DND-41 (cell line): ENCODE measurements at regions not wholly inside any gene's neighbourhood (a gene's known extent, or its start where the extent isn't known, plus 50 kb on each side); places are given as distances from the start of the nearest gene placed in this dataset.

Source experiments
- ATAC-seq: fragments of 200-7000 bp; cut with Tn5 transposase; 3 replicates; pipeline ENCODE4 v1.9.1; 2021; ENCODE audit warnings: low read depth; ENCODE audit not compliant: insufficient read depth
- DNase-seq: peaks from one replicate; pipeline ENCODE4 v3.0.0-alpha.2; 2020
- H2AFZ ChIP-seq: 2 replicates; pipeline ENCODE4 v1.6.0; 2012; ENCODE audit warnings: low read depth, low read length
- H3K27ac ChIP-seq: 2 replicates; pipeline ENCODE4 v1.5.1; 2012; ENCODE audit warnings: low read length, inconsistent platforms
- H3K27me3 ChIP-seq: fragments of 200-600 bp; sonication (generic); 2 replicates; pipeline ENCODE4 v1.6.0; 2012; ENCODE audit warnings: low read length, mild to moderate bottlenecking, inconsistent platforms; ENCODE audit not compliant: insufficient read depth, poor library complexity
- H3K36me3 ChIP-seq: 2 replicates; pipeline ENCODE4 v1.5.1; 2012; ENCODE audit warnings: low read length, inconsistent platforms; ENCODE audit not compliant: insufficient read depth
- H3K4me1 ChIP-seq: 2 replicates; pipeline ENCODE4 v1.5.1; 2012; ENCODE audit warnings: mild to moderate bottlenecking, low read length; ENCODE audit not compliant: insufficient read depth
- H3K4me2 ChIP-seq: 2 replicates; pipeline ENCODE4 v1.6.0; 2012; ENCODE audit warnings: mild to moderate bottlenecking, moderate library complexity, low read length, inconsistent platforms; ENCODE audit not compliant: insufficient read depth
- H3K4me3 ChIP-seq, 2 experiments: fragments of 200-600 bp in 1 of 2; shearing (Covaris generic) in 1 of 2; 2 replicates each; pipeline ENCODE4 v1.5.1; 2012 to 2016; ENCODE audit warnings: inconsistent platforms in 2 of 2, low read length in 2 of 2, mild to moderate bottlenecking in 2 of 2, low read depth in 1 of 2, moderate library complexity in 1 of 2
- H3K79me2 ChIP-seq: 2 replicates; pipeline ENCODE4 v1.6.0; 2012; ENCODE audit warnings: low read length, inconsistent platforms; ENCODE audit not compliant: insufficient read depth
- H3K9ac ChIP-seq: 2 replicates; pipeline ENCODE4 v1.6.0; 2012; ENCODE audit warnings: low read depth, mild to moderate bottlenecking, inconsistent platforms, low read length, moderate library complexity
- H3K9me3 ChIP-seq: 2 replicates; pipeline ENCODE4 v1.5.1; 2012; ENCODE audit warnings: low read length, moderate library complexity, mild to moderate bottlenecking, inconsistent platforms; ENCODE audit not compliant: insufficient read depth, severe bottlenecking
- H4K20me1 ChIP-seq: 2 replicates; pipeline ENCODE4 v1.6.0; 2012; ENCODE audit warnings: low read length; ENCODE audit not compliant: insufficient read depth
- EZH2 ChIP-seq: IDR thresholded peaks from 3 replicates; pipeline ENCODE4 v1.6.1; 2012; ENCODE audit warnings: borderline replicate concordance, low read depth, mild to moderate bottlenecking, moderate library complexity, low read length, inconsistent platforms; ENCODE audit not compliant: severe bottlenecking
- TF ChIP-seq, protein P1 (sequence below): IDR thresholded peaks from 2 replicates; pipeline ENCODE4 v1.5.1; 2012; ENCODE audit warnings: borderline replicate concordance, low read length, moderate library complexity, mild to moderate bottlenecking; ENCODE audit not compliant: poor library complexity, severe bottlenecking; ENCODE audit errors: extremely low read depth

DNA sequence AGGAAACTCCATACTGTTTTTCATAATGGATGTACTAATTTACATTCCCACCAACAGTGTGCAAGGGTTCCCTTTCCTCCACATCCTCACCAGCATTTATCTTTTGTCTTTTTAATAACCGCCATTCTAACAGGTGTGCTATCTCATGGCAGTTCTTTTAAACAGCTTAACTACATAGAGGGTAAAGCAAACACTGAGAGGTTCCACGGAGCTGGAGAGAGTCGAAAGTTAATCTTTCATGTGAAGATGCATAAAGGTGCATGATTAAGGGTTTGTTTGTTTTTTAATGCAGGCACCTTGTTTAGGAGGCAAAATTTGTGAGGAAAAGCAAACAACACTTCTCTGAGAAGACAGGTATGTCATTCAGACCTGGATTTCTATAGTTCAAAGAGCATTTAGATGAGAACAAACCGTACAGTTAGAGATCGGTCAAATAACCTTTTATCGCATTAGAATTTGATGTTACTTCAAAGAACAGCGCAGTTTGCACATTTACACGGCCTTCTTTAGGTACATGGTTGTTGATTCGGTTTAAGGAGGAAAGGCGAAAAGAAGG, 193.9 kb downstream of the RBM26 start:
- H3K9ac ChIP-seq: no peak overlapping the region
- no peak for DNase-seq
- H3K79me2 ChIP-seq: no peaks in the 10 kb centered on the region
- no peaks in the 10 kb centered on the region for H3K4me1 ChIP-seq
- no peak overlapping the region for H2AFZ ChIP-seq
- H3K4me2 ChIP-seq: no peak overlapping the region
- H3K4me3 ChIP-seq: no peak overlapping the region
- no peaks in the 10 kb centered on the region for H3K9me3 ChIP-seq
- TF ChIP-seq, protein P1, sequence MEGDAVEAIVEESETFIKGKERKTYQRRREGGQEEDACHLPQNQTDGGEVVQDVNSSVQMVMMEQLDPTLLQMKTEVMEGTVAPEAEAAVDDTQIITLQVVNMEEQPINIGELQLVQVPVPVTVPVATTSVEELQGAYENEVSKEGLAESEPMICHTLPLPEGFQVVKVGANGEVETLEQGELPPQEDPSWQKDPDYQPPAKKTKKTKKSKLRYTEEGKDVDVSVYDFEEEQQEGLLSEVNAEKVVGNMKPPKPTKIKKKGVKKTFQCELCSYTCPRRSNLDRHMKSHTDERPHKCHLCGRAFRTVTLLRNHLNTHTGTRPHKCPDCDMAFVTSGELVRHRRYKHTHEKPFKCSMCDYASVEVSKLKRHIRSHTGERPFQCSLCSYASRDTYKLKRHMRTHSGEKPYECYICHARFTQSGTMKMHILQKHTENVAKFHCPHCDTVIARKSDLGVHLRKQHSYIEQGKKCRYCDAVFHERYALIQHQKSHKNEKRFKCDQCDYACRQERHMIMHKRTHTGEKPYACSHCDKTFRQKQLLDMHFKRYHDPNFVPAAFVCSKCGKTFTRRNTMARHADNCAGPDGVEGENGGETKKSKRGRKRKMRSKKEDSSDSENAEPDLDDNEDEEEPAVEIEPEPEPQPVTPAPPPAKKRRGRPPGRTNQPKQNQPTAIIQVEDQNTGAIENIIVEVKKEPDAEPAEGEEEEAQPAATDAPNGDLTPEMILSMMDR: no peak
- TF ChIP-seq EZH2: no peak
- no peak overlapping the region for H3K27ac ChIP-seq
- ATAC-seq: no peak
- no peaks in the 10 kb centered on the region for H4K20me1 ChIP-seq
- H3K27me3 ChIP-seq: peaks cover 8% of the 10 kb centered on the region
- no peaks in the 10 kb centered on the region for H3K36me3 ChIP-seq

DNA sequence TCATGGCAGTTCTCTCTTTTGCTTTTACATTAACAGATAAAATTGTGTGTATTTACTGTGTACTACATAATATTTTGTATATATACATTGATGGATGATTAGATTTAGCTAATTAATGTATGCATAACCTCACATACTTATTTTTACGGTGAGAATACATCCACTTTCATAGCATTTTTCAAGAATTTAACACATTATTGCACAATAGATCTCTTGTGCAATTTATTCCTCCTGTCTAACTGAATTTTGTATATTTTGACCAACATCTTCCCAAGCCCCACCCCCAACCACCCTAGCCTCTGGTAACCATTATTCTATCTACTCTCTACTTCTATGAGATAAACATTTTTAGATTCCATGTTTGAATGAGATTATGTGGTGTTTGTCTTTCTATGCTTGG, 194.7 kb downstream of the RBM26 start:
- H3K36me3 ChIP-seq: no peaks in the 10 kb centered on the region
- H3K27me3 ChIP-seq: peaks cover 8% of the 10 kb centered on the region
- H3K79me2 ChIP-seq: no peaks in the 10 kb centered on the region
- ATAC-seq: no peak
- TF ChIP-seq, protein P1: no peak
- no peak for TF ChIP-seq EZH2
- no peak overlapping the region for H3K9ac ChIP-seq
- no peaks in the 10 kb centered on the region for H4K20me1 ChIP-seq
- DNase-seq: no peak
- H3K9me3 ChIP-seq: no peaks in the 10 kb centered on the region
- H3K4me3 ChIP-seq: no peak overlapping the region
- H2AFZ ChIP-seq: no peak overlapping the region
- H3K4me1 ChIP-seq: no peaks in the 10 kb centered on the region
- no peak overlapping the region for H3K4me2 ChIP-seq
- no peak overlapping the region for H3K27ac ChIP-seq

DNA sequence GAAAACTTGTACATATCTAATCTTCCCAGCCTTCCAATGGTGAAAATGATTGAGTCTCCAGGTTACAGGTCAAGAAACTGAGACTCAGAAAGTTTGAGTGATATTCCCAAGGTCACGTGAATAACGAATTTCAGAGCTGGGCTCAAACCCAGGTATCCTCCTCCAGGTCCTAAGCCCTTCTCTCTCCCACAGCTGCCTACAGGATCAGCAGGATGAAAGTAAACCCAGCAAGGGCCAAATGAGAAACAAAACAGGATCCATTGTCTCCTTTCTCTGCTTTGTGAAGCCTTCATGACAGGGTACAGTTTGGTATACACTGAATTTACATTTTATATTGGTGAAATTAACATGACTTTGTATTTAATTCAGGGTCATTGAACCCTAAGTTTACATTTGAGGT, 208.1 kb downstream of the RBM26 start:
- no peaks in the 10 kb centered on the region for H3K79me2 ChIP-seq
- no peak overlapping the region for H3K4me3 ChIP-seq
- H3K9me3 ChIP-seq: no peaks in the 10 kb centered on the region
- H3K27me3 ChIP-seq: no peaks in the 10 kb centered on the region
- DNase-seq (no peak), ATAC-seq (no peak)
- no peak overlapping the region for H3K27ac ChIP-seq
- no peaks in the 10 kb centered on the region for H3K36me3 ChIP-seq
- TF ChIP-seq, protein P1: no peak
- no peak for TF ChIP-seq EZH2
- H3K4me2 ChIP-seq: no peak overlapping the region
- no peak overlapping the region for H2AFZ ChIP-seq
- H3K4me1 ChIP-seq: peaks cover 8% of the 10 kb centered on the region
- H4K20me1 ChIP-seq: no peaks in the 10 kb centered on the region
- H3K9ac ChIP-seq: no peak overlapping the region

DNA sequence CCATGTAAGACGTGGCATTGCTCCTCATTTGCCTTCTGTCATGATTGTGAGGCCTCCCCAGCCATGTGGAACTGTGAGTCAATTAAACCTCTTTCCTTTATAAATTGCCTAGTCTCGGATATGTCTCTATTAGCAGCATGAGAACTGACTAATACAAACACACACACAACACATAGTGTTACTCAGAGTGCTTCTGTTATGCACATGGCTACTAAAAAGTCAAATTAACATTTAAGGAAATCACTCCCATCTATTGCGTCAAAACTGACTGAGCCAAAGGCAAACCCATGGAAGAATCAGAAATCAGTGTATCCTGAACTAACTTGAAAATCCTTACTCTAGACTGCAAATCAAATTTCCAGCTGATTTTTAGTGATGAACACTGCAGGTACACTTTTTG, 209.2 kb downstream of the RBM26 start:
- TF ChIP-seq, protein P1: no peak
- no peak for TF ChIP-seq EZH2
- H3K4me3 ChIP-seq: no peak overlapping the region
- no peaks in the 10 kb centered on the region for H3K27me3 ChIP-seq
- H2AFZ ChIP-seq: no peak overlapping the region
- no peak overlapping the region for H3K4me2 ChIP-seq
- no peaks in the 10 kb centered on the region for H3K79me2 ChIP-seq
- H3K36me3 ChIP-seq: no peaks in the 10 kb centered on the region
- DNase-seq (no peak), ATAC-seq (no peak)
- no peaks in the 10 kb centered on the region for H4K20me1 ChIP-seq
- H3K9ac ChIP-seq: no peak overlapping the region
- H3K4me1 ChIP-seq: peaks cover 8% of the 10 kb centered on the region
- no peaks in the 10 kb centered on the region for H3K9me3 ChIP-seq
- H3K27ac ChIP-seq: no peak overlapping the region
